ENCODE measurements at regions not wholly inside any gene's neighbourhood (a gene's known extent, or its start where the extent isn't known, plus 50 kb on each side); places are given as distances from the start of the nearest gene placed in this dataset.

- TF ChIP-seq CTCF (IDR thresholded peaks at IDR 0.05) (no peak), POLR2AphosphoS5 (IDR thresholded peaks at IDR 0.05; ENCODE audit: low read depth, low read length) (no peak)
These were observed 458.8 kb upstream of the NOVA1 start for GRCh38 chr14:27056586-27056985.
